H1 (cell line): ENCODE measurements at regions not wholly inside any gene's neighbourhood (a gene's known extent, or its start where the extent isn't known, plus 50 kb on each side); places are given as distances from the start of the nearest gene placed in this dataset.

Experiments used
- CTCF ChIA-PET: fragments of 300-600 bp; sonication (Branson Sonifier 250); formaldehyde crosslinking; loops from one replicate; lab custom pipeline; 2021; ENCODE audit not compliant: partially characterized antibody; lab: Charles Lee
- POLR2A ChIA-PET: fragments of 300-600 bp; sonication (Branson Sonifier 250); formaldehyde crosslinking; loops from one replicate; lab custom pipeline; 2021; ENCODE audit warnings: inconsistent platforms; ENCODE audit not compliant: partially characterized antibody; lab: Charles Lee
- DNase-seq, 2 experiments: peaks; one replicate each; pipeline versions ENCODE4 v3.0.0 to v3.0.0-alpha.2; 2010 to 2022; ENCODE audit warnings: low spot score in 2 of 2, low read depth in 1 of 2, mixed read lengths in 1 of 2
- FAIRE-seq: peaks from 2 replicates; lab custom pipeline; 2011; peaks lifted over from hg19 to GRCh38; lab: Jason Lieb, UNC
- H2AFZ ChIP-seq: 2 replicates; pipeline ENCODE4 v1.8.1; 2012; ENCODE audit warnings: low read length, inconsistent platforms
- H2AK5ac ChIP-seq: 2 replicates; pipeline ENCODE4 v1.6.1; 2013; ENCODE audit warnings: low read depth, low read length
- H2BK120ac ChIP-seq: replicated peaks from 2 replicates; pipeline ENCODE3; 2013; ENCODE audit warnings: low read depth, low read length, inconsistent platforms
- H2BK12ac ChIP-seq: 2 replicates; pipeline ENCODE4 v1.6.1; 2013; ENCODE audit warnings: low read depth, low read length
- H2BK15ac ChIP-seq: 2 replicates; pipeline ENCODE4 v1.6.1; 2013; ENCODE audit warnings: low read length
- H2BK20ac ChIP-seq: 2 replicates; pipeline ENCODE4 v1.6.1; 2013; ENCODE audit warnings: low read length
- H2BK5ac ChIP-seq: 2 replicates; pipeline ENCODE4 v1.6.1; 2013; ENCODE audit warnings: low read depth, low read length
- H3K14ac ChIP-seq: 2 replicates; pipeline ENCODE4 v1.6.1; 2013; ENCODE audit warnings: inconsistent platforms; ENCODE audit not compliant: insufficient read length
- H3K18ac ChIP-seq: 2 replicates; pipeline ENCODE4 v1.6.1; 2013; ENCODE audit warnings: low read length; ENCODE audit errors: extremely low read depth
- H3K23ac ChIP-seq: 2 replicates; pipeline ENCODE4 v1.6.1; 2013; ENCODE audit warnings: inconsistent platforms; ENCODE audit not compliant: insufficient read length
- H3K23me2 ChIP-seq: 2 replicates; pipeline ENCODE4 v1.6.1; 2013; ENCODE audit warnings: low read depth, low read length
- H3K27ac ChIP-seq: 2 replicates; pipeline ENCODE4 v1.6.1; 2011; ENCODE audit warnings: low read depth, low read length, inconsistent platforms
- H3K27me3 ChIP-seq, 4 experiments: replicated peaks in 1 of 4; 1 replicate in 1 of 4; 2 replicates in 3 of 4; pipeline versions ENCODE4 v1.6.1 to v1.8.1; 2011 to 2013; ENCODE audit warnings: low read length in 3 of 4, mild to moderate bottlenecking in 3 of 4, inconsistent platforms in 2 of 4, mixed read lengths in 2 of 4, moderate library complexity in 1 of 4; ENCODE audit not compliant: control insufficient read depth in 3 of 4, insufficient read depth in 3 of 4; ENCODE audit errors: extremely low read depth in 1 of 4
- H3K36me3 ChIP-seq, 4 experiments: 2 replicates each; pipeline versions ENCODE4 v1.6.1 to v1.8.1; 2011 to 2013; ENCODE audit warnings: mild to moderate bottlenecking in 4 of 4, low read length in 3 of 4, moderate library complexity in 2 of 4, control low read depth in 1 of 4, inconsistent platforms in 1 of 4; ENCODE audit not compliant: insufficient read depth in 4 of 4, control insufficient read depth in 2 of 4
- H3K4ac ChIP-seq: replicated peaks from 2 replicates; pipeline ENCODE3; 2013; ENCODE audit warnings: low read length, low read depth, mixed read lengths, inconsistent platforms; ENCODE audit not compliant: insufficient read length
- H3K4me1 ChIP-seq, 4 experiments: replicated peaks in 1 of 4; 1 replicate in 1 of 4; 2 replicates in 3 of 4; pipeline versions ENCODE4 v1.6.1 to v1.8.1; 2011 to 2013; ENCODE audit warnings: low read length in 3 of 4, inconsistent platforms in 2 of 4, mixed read lengths in 1 of 4; ENCODE audit not compliant: insufficient read depth in 4 of 4, control insufficient read depth in 3 of 4
- H3K4me2 ChIP-seq, 2 experiments: 2 replicates each; pipeline versions ENCODE4 v1.6.1 to v1.8.1; 2011 to 2013; ENCODE audit warnings: low read depth in 2 of 2, low read length in 2 of 2, control low read depth in 1 of 2, inconsistent platforms in 1 of 2, mild to moderate bottlenecking in 1 of 2; ENCODE audit not compliant: insufficient read depth in 1 of 2
- H3K4me3 ChIP-seq, 4 experiments: fragments of 200-600, 300-600 bp in 1 of 4; sonication (generic), shearing (Covaris generic), sonication (Bioruptor Twin) in 1 of 4; 2 replicates each; pipeline versions ENCODE4 v1.5.1 to v1.8.1; 2011 to 2016; ENCODE audit warnings: low read length in 4 of 4, low read depth in 3 of 4, control low read depth in 2 of 4, inconsistent platforms in 2 of 4, mild to moderate bottlenecking in 2 of 4, mixed read lengths in 1 of 4, moderate library complexity in 1 of 4; ENCODE audit not compliant: insufficient read depth in 2 of 4; ENCODE audit errors: extremely low read depth in 1 of 4
- H3K56ac ChIP-seq: replicated peaks from 2 replicates; pipeline ENCODE3; 2013; ENCODE audit warnings: low read depth, mild to moderate bottlenecking, mixed read lengths, low read length, inconsistent platforms; ENCODE audit not compliant: insufficient read length
- H3K79me1 ChIP-seq: 2 replicates; pipeline ENCODE4 v1.6.1; 2013; ENCODE audit warnings: low read depth, low read length, control low read depth
- H3K79me2 ChIP-seq, 2 experiments: 2 replicates each; pipeline versions ENCODE4 v1.6.1 to v1.8.1; 2012 to 2013; ENCODE audit warnings: low read length in 2 of 2, mild to moderate bottlenecking in 2 of 2, inconsistent platforms in 1 of 2; ENCODE audit not compliant: insufficient read depth in 2 of 2, control insufficient read depth in 1 of 2
- H3K9ac ChIP-seq, 4 experiments: replicated peaks in 1 of 4; 1 replicate in 1 of 4; 2 replicates in 3 of 4; pipeline versions ENCODE4 v1.6.1 to v1.8.1; 2011 to 2013; ENCODE audit warnings: low read depth in 3 of 4, low read length in 3 of 4, control low read depth in 2 of 4, mild to moderate bottlenecking in 2 of 4, moderate library complexity in 2 of 4, inconsistent platforms in 1 of 4; ENCODE audit errors: extremely low read depth in 1 of 4
- H3K9me3 ChIP-seq, 2 experiments: 2 replicates each; pipeline versions ENCODE4 v1.6.1 to v1.8.1; 2012 to 2013; ENCODE audit warnings: mild to moderate bottlenecking in 2 of 2, moderate library complexity in 2 of 2, control low read depth in 1 of 2, inconsistent platforms in 1 of 2, low read depth in 1 of 2, low read length in 1 of 2, mixed read lengths in 1 of 2; ENCODE audit not compliant: insufficient read depth in 2 of 2
- H4K20me1 ChIP-seq, 2 experiments: replicated peaks in 1 of 2; 2 replicates each; pipeline versions ENCODE3 to v1.8.1; 2011 to 2013; ENCODE audit warnings: inconsistent platforms in 2 of 2, low read length in 2 of 2, mild to moderate bottlenecking in 1 of 2; ENCODE audit not compliant: insufficient read depth in 2 of 2, control insufficient read depth in 1 of 2
- H4K5ac ChIP-seq: 2 replicates; pipeline ENCODE4 v1.6.1; 2013; ENCODE audit warnings: low read length, low read depth, mixed read lengths, inconsistent platforms; ENCODE audit not compliant: insufficient read length
- H4K8ac ChIP-seq: 2 replicates; pipeline ENCODE4 v1.8.0; 2013; ENCODE audit warnings: mild to moderate bottlenecking, moderate library complexity, low read length, inconsistent platforms; ENCODE audit not compliant: insufficient read depth; ENCODE audit errors: extremely low read depth
- H4K91ac ChIP-seq: replicated peaks from 2 replicates; pipeline ENCODE3; 2013; ENCODE audit warnings: low read length, mixed read lengths, inconsistent platforms; ENCODE audit not compliant: insufficient read length
- ATF3 ChIP-seq: IDR thresholded peaks from 2 replicates; pipeline ENCODE4 v1.6.1; 2011; ENCODE audit warnings: low read depth, mild to moderate bottlenecking, low read length; ENCODE audit not compliant: insufficient read depth
- CEBPB ChIP-seq: IDR thresholded peaks from 2 replicates; pipeline ENCODE4 v1.6.1; 2012; ENCODE audit warnings: low read depth, low read length
- CTBP2 ChIP-seq: IDR thresholded peaks from 2 replicates; pipeline ENCODE4 v1.7.0; 2011; ENCODE audit warnings: borderline replicate concordance, mild to moderate bottlenecking, moderate library complexity, mixed read lengths, low read length; ENCODE audit not compliant: insufficient read depth, insufficient read length
- JUND ChIP-seq: IDR thresholded peaks from 2 replicates; pipeline ENCODE4 v1.6.1; 2011; ENCODE audit warnings: mild to moderate bottlenecking, improper control_type of control experiment, low read length
- NANOG ChIP-seq: IDR thresholded peaks from 2 replicates; pipeline ENCODE4 v1.6.1; 2011; ENCODE audit warnings: low read length, low read depth, mild to moderate bottlenecking, inconsistent platforms; ENCODE audit not compliant: insufficient read depth, poor library complexity, severe bottlenecking
- RAD21 ChIP-seq, 2 experiments: IDR thresholded peaks in 1 of 2; conservative IDR thresholded peaks in 1 of 2; 2 replicates each; pipeline ENCODE4 v1.6.1; 2011; ENCODE audit warnings: low read depth in 2 of 2, low read length in 2 of 2, improper control_type of control experiment in 1 of 2, inconsistent platforms in 1 of 2, mild to moderate bottlenecking in 1 of 2, moderate library complexity in 1 of 2
- TEAD4 ChIP-seq: IDR thresholded peaks from 2 replicates; pipeline ENCODE4 v1.6.1; 2012; ENCODE audit warnings: low read depth, low read length, inconsistent platforms, mixed read lengths
- YY1 ChIP-seq: IDR thresholded peaks from 2 replicates; pipeline ENCODE4 v1.6.1; 2011; ENCODE audit warnings: low read depth, mild to moderate bottlenecking, low read length
- WGBS, 2 experiments: shearing (Covaris generic) in 1 of 2; methylation state at CpG; one replicate each; pipeline versions ENCODE4 v1.1.6 to v1.1.7; 2013 to 2015; ENCODE audit warnings: low lambda C conversion rate in 2 of 2, mixed read lengths in 2 of 2, inconsistent platforms in 1 of 2, low coverage in 1 of 2, missing lambda C conversion rate in 1 of 2; ENCODE audit not compliant: insufficient replicate concordance in 2 of 2, insufficient coverage in 1 of 2, insufficient read length in 1 of 2; ENCODE audit errors: extremely low coverage in 1 of 2, missing lambda C conversion rate in 1 of 2; 5-methylcytosine and 5-hydroxymethylcytosine counted together
- TF ChIP-seq, protein P1 (sequence below), 3 experiments: IDR thresholded peaks; 1 replicate in 2 of 3; 2 replicates in 1 of 3; pipeline versions ENCODE4 v1.5.1 to v1.6.1; 2011; ENCODE audit warnings: low read length in 3 of 3, mild to moderate bottlenecking in 3 of 3, inconsistent platforms in 2 of 3, low read depth in 1 of 3, moderate library complexity in 1 of 3; ENCODE audit not compliant: insufficient read depth in 1 of 3; ENCODE audit errors: control extremely low read depth in 1 of 3

DNA sequence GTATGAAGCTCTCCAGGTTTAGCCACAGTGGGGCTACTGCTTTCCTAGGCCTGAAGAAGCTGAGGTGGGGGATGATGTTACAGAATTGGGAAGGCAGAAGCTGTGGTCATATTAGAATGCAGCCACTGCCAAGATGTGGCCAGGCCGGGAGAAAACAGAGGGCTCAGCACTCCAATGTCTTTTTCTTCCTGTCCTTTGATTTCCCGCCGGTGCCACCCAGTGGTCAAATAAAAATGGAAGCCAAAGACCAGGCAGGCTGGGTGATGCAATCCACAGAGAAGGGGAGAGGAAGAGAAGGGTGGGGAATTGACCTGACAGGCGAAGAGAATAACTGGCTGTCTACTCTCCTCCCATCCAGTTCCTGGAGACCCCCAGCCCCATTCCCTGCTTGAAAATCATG lies 94.9 kb upstream of the SHISA3 start:
- Histone ChIP-seq H3K14ac (no peak overlapping the region), H3K79me1 (no peaks in the 10 kb centered on the region; the same call in 1 of the 2 replicates), H3K18ac (0 out of 2 replicates have a peak overlapping the region, but pooled peaks have one; percentile 39), H3K56ac (no peak overlapping the region), H3K23me2 (no peaks in the 10 kb centered on the region), H2BK20ac (peak overlapping the region; percentile 77; the same call in 1 of the 2 replicates), H2BK120ac (no peak overlapping the region), H2BK5ac (peak overlapping the region; percentile 69; the same call in 1 of the 2 replicates), H3K27me3 (no peaks in the 10 kb centered on the region), H3K9me3 (no peaks in the 10 kb centered on the region), H3K23ac (no peak overlapping the region), H3K27ac (no peak overlapping the region), H4K8ac (no peak overlapping the region), H4K20me1 (no peaks in the 10 kb centered on the region), H3K4ac (no peak overlapping the region), H3K4me3 (no peak overlapping the region), H3K36me3 (no peaks in the 10 kb centered on the region), H4K5ac (peak overlapping the region; percentile 46), H2AK5ac (no peak overlapping the region), H3K4me2 (no peak overlapping the region), H3K79me2 (no peaks in the 10 kb centered on the region), H4K91ac (peak overlapping the region; percentile 45)
- DNase-seq: no peak
- WGBS, 2 experiments: 41% methylated on average over 4 of the region's 4 CpGs; no CpG with 5 or more reads in 1 of the 2 experiments
- CTCF ChIA-PET: interaction anchor here (1.0 to 5.7 kb wide), 7 partner anchors 15 to 98 kb away, joined by 3 to 48 read pairs (median 4); no protein-coding TSS in a partner anchor
- FAIRE-seq: peak; percentile 75
- TF ChIP-seq TEAD4: no peak
- TF ChIP-seq NANOG: no peak
- peak; percentile 49 to 69 for TF ChIP-seq RAD21 (IDR thresholded peaks at IDR 0.05 in 1 of 2, conservative IDR thresholded peaks at IDR 0.05 in 1 of 2; ENCODE audit: low read depth in 2 of 2, low read length in 2 of 2)
- TF ChIP-seq YY1: peak; percentile 85
- peak; percentile 99 for TF ChIP-seq CEBPB
- TF ChIP-seq, protein P1, sequence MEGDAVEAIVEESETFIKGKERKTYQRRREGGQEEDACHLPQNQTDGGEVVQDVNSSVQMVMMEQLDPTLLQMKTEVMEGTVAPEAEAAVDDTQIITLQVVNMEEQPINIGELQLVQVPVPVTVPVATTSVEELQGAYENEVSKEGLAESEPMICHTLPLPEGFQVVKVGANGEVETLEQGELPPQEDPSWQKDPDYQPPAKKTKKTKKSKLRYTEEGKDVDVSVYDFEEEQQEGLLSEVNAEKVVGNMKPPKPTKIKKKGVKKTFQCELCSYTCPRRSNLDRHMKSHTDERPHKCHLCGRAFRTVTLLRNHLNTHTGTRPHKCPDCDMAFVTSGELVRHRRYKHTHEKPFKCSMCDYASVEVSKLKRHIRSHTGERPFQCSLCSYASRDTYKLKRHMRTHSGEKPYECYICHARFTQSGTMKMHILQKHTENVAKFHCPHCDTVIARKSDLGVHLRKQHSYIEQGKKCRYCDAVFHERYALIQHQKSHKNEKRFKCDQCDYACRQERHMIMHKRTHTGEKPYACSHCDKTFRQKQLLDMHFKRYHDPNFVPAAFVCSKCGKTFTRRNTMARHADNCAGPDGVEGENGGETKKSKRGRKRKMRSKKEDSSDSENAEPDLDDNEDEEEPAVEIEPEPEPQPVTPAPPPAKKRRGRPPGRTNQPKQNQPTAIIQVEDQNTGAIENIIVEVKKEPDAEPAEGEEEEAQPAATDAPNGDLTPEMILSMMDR (IDR thresholded peaks at IDR 0.05; ENCODE audit: control extremely low read depth in 1 of 3, insufficient read depth in 1 of 3, low read depth in 1 of 3, low read length in 3 of 3): peak; percentile 32 to 59 (median 47)
- TF ChIP-seq CTBP2: peak; percentile 57
- peak; percentile 75 for TF ChIP-seq JUND
- peak; percentile 96 for TF ChIP-seq ATF3
- TF ChIP-seq, all 59 proteins: peak for 7
- Histone ChIP-seq H2BK15ac (no peak overlapping the region), H2AFZ (no peak overlapping the region), H3K9ac (no peak overlapping the region), H2BK12ac (peak overlapping the region; percentile 72), H3K4me1 (peaks cover 0 to 7% (median 1%) of the 10 kb centered on the region in 4 experiments; a peak in 2 of 7 replicates)
- POLR2A ChIA-PET: interaction anchor here (0.6 to 1.6 kb wide), 2 partner anchors 13 to 24 kb away, joined by 4 read pairs; no protein-coding TSS in a partner anchor
